Stimulated activated CD4-positive, alpha-beta T cell treated with anti-CD3 and anti-CD28 coated beads, Interleukin-12 subunit alpha, Interleukin-12 subunit beta, amount 100 ng/mL, for 4 hours (primary cell): ENCODE measurements at regions not wholly inside any gene's neighbourhood (a gene's known extent, or its start where the extent isn't known, plus 50 kb on each side); places are given as distances from the start of the nearest gene placed in this dataset.

ENCODE experiments used
- DNase-seq: peaks from one replicate; pipeline ENCODE4 v3.0.0-alpha.2; 2020

DNA sequence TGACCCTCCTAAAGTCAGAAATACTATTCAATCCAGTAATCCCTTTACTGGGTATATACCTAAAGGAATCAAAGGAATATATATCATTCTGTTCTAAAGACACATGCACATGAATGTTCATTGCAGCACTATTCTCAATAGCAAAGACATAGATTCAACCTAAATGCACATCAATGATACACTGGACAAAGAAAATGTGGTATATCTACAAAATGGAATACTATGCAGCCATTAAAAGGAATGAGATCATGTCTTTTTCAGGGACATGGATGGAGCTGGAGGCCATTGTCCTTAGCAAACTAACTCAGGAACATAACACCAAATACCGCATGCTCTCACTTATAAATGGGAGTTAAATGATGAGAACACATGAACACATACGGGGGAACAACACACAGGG is 306.0 kb upstream of the EPHA5 start:
- DNase-seq = no peak

- DNase-seq = no peak
These were observed 302.9 kb upstream of the EPHA5 start for GRCh38 chr4:65973186-65973585.

- DNase-seq = no peak
These were observed 301.4 kb upstream of the EPHA5 start for GRCh38 chr4:65971686-65972085.

GRCh38 chr4:65968831-65969558 is 298.7 kb upstream of the EPHA5 start:
- DNase-seq = no peak

DNA sequence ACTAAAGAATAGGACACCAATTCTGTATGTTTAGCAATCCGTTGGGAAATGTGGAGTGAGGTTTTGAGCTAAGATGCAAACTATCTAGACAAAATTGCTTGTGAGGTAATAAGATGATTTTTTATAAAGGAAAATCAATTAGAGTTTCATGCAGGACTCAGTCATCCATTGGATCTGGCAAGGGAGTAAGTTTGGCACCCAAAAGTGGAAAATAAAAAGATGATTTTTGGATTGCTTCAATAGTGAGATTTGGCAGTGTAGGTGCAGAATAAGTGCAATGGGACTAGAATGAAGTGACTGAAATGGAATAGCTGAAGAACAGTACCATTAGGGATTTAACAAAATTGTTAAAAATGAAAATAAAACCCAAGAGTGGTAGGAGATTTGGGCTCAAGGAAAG is 290.5 kb upstream of the EPHA5 start:
- DNase-seq = no peak

- DNase-seq = no peak
These were observed 284.1 kb upstream of the EPHA5 start for GRCh38 chr4:65954416-65954815.

GRCh38 chr4:65951177-65951576 is 280.9 kb upstream of the EPHA5 start:
- no peak for DNase-seq

DNA sequence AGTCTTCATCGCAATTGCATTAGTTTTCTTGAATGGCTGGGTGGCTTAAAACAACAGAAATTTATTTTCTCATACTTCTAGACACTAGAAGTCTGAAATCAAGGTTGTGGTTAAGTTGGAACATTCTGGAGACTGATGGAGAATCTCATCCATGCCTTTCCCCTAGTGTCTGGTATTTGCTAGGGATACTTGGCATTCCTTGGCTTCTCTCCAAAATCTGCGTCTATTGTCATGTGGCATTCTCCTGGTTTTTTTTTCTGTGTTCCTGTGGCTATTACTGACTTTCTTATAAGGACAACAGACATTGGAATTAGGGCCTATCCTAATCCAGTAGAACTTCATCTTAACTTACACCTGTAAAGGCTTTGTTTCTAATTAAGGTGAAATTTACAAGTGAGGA is 272.8 kb upstream of the EPHA5 start:
- DNase-seq = no peak

DNA sequence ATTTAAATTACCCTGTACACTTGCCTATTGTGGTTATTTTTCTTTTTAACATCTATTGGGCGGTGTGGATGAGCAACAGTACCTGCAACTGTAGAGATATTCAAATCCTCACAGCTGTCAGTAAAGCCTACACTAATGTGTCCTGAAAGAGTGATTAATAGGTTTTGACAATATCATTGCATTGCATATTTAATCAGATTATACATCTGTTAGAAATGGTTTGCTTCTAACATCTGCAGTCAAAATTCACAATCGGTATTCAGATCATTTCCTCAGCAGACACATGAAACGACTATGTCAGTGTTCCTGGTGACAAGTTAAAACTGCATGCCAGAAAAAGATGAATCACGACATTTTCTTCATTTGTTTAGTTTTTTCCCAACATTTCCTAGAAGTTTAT is 254.6 kb upstream of the EPHA5 start:
- no peak for DNase-seq

GRCh38 chr4:65923616-65924015 is 253.3 kb upstream of the EPHA5 start:
- no peak for DNase-seq

DNA sequence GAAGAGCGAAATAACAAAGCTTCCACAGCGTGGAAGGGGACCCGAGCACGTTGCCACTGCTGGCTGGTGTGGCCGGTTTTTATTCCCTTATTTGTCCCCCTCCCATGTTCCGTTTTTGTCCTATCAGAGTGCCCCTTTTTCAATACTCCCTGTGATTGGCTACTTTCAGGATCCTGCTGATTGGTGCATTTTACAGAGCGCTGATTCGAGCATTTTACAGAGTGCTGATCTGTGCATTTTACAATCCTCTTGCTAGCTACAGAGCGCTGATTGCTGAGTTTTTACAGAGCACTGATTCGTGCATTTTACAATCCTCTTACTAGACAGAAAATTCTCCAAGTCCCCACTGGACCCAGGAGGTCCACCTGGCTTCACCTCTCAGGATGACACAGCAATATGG is 250.9 kb upstream of the EPHA5 start:
- DNase-seq = no peak

GRCh38 chr4:65918872-65919271 is 248.6 kb upstream of the EPHA5 start:
- no peak for DNase-seq

DNA sequence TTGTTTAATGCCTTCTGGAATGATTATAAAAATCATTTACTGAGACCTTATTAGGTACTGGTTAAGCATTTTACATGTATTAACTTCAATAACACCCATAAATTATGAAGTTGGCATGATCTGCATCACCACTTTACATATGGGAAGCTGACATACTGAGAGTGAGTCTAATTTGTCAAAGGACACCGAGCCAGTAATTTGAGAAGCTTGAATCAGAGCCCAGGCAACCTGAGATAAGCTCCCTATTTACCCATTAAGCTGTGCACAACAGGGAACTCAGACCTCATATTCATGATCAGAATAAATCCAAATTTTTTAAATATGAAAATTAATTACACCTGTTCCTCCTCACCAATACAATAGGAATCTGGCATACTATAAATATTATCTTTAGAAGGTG is 247.9 kb upstream of the EPHA5 start:
- no peak for DNase-seq

DNA sequence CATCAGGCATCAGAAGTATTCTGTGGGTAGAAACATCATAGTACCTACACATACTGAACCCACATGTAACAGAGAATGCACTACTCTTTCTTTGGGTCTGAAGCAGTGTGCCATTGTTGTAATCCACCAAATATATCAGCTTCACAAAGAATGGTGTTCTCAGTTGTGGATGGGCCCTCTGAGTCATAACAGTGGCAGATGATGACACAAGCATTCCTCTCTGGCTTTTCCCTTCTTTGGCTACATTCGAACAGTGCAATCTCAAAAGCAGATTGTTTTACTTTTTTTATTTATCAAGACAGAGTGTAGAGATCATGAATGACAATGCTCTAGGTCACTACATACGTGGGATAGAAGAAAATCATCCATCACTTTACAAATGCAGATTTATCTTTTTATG is 247.2 kb upstream of the EPHA5 start:
- no peak for DNase-seq

- DNase-seq = no peak
These were observed 241.4 kb upstream of the EPHA5 start for GRCh38 chr4:65911720-65912119.

GRCh38 chr4:65893957-65894755 is 223.9 kb upstream of the EPHA5 start:
- no peak for DNase-seq

GRCh38 chr4:65893271-65893670 is 223.0 kb upstream of the EPHA5 start:
- DNase-seq = no peak

- no peak for DNase-seq
These were observed 210.3 kb upstream of the EPHA5 start for GRCh38 chr4:65880594-65880993.

GRCh38 chr4:65868096-65868824 is 198.0 kb upstream of the EPHA5 start:
- DNase-seq = no peak

DNA sequence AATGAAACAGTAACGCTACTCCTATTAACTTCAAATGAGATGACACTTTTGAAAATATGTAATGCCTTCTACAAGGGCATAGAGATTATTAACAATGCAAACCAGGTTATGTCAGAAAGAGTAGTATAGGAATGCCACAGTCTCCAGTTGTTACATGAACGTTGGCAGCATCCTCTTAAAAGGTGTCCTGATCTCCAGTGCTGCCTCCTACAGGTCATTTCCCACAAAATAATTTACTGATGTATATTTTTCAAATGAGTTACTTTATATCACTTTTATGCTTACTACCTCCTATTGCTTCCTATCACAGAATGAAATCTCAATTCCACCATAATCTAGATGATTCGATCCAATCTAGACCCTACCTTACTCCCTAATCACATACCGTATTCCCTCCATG is 195.2 kb upstream of the EPHA5 start:
- no peak for DNase-seq

DNA sequence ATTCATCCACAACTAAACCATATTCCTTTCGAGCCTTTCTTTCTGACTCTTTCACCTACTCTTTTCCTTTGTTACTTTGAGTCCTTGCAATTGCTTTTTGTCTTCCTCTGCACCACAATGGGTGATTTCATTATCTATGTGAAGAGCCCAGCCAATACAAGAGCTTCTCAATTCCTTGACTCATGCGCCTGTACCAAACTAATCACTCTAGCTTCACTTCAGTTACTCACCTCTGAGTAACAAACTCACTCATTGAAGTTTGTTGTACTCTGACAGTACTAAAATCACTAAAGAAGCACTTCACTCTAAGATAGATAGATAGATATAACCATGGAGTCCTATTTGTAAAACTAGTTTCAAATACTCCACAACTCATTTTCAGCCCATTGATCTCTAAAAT is 191.7 kb upstream of the EPHA5 start:
- DNase-seq = no peak

DNA sequence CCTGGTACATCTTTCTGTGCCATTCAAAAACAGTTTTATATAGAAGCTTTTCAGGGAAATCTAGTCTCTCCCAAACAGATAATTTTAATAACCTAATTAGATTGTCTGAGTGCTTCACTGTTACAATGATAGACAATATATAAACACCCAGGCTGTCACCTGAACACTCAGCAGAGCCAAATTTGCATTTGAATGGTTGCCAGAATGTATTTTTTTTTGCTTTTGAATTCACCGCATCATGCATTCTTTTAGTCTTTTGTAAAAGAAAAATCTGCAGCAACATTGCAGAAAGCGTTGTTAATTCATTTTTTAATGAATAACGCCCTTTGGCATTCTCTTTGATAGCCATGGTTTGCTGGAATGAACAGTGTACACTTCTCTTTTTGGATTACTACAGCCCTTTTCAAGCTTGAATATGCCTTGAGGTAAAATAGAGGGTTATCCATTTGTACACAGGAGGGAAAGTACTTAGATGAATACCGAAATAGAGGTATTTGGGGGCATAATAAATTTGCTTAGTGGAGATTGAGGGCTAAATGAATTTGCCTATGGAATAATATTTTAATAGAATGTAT is 175.0 kb upstream of the EPHA5 start:
- no peak for DNase-seq

- DNase-seq = no peak
These were observed 169.1 kb upstream of the EPHA5 start for GRCh38 chr4:65839164-65839931.
